ENCODE measurements at regions not wholly inside any gene's neighbourhood (a gene's known extent, or its start where the extent isn't known, plus 50 kb on each side); places are given as distances from the start of the nearest gene placed in this dataset.

- TF ChIP-seq ATF5 (CRISPR knock-in tag; IDR thresholded peaks at IDR 0.05; ENCODE audit: low read depth), result no peak
- no peak for TF ChIP-seq AKNA (CRISPR knock-in tag; IDR thresholded peaks at IDR 0.05; ENCODE audit: borderline replicate concordance)
- TF ChIP-seq HOXA3 (CRISPR knock-in tag; IDR thresholded peaks at IDR 0.05), result no peak
- TF ChIP-seq ZNF597 (CRISPR knock-in tag; IDR thresholded peaks at IDR 0.05), result no peak
- TF ChIP-seq ZNF674 (CRISPR knock-in tag; IDR thresholded peaks at IDR 0.05; ENCODE audit: low read depth), result no peak
- TF ChIP-seq KLF12 (CRISPR knock-in tag; IDR thresholded peaks at IDR 0.05; ENCODE audit: borderline replicate concordance), result no peak
These were observed 638.8 kb upstream of the EEF2KMT start (continued) for GRCh38 chr16:5736209-5736930.

Data from HepG2 (cell line).